T-helper 2 cell treated with Interferon-gamma antibody and Interleukin-4, amounts not matched to agents 5 μg/mL and 100 μg/mL, for 36 hours (primary cell): ENCODE measurements at regions not wholly inside any gene's neighbourhood (a gene's known extent, or its start where the extent isn't known, plus 50 kb on each side); places are given as distances from the start of the nearest gene placed in this dataset.
"Not testable (repeated sequence)": the region's sequence is repeated elsewhere in the genome, so short reads cannot be mapped to it uniquely, and the experiment has no call there.

ENCODE experiments used
- DNase-seq: peaks from one replicate; pipeline ENCODE4 v3.0.0; 2021; ENCODE audit warnings: low spot score
- H3K27ac Mint-ChIP-seq: one replicate; pipeline ENCODE4 v1.8.0; 2021; ENCODE audit warnings: mild to moderate bottlenecking, mixed read lengths
- H3K27me3 Mint-ChIP-seq: one replicate; pipeline ENCODE4 v1.8.0; 2021; ENCODE audit warnings: low read depth, mixed read lengths
- H3K36me3 Mint-ChIP-seq: one replicate; pipeline ENCODE4 v1.8.0; 2021; ENCODE audit warnings: low read depth, mixed read lengths
- H3K4me1 Mint-ChIP-seq: one replicate; pipeline ENCODE4 v1.8.0; 2021; ENCODE audit warnings: low read depth, mixed read lengths
- H3K4me3 Mint-ChIP-seq: one replicate; pipeline ENCODE4 v1.8.0; 2022; ENCODE audit warnings: mild to moderate bottlenecking, moderate library complexity, mixed read lengths
- H3K9me3 Mint-ChIP-seq: one replicate; pipeline ENCODE4 v1.8.0; 2021; ENCODE audit warnings: mixed read lengths

DNA sequence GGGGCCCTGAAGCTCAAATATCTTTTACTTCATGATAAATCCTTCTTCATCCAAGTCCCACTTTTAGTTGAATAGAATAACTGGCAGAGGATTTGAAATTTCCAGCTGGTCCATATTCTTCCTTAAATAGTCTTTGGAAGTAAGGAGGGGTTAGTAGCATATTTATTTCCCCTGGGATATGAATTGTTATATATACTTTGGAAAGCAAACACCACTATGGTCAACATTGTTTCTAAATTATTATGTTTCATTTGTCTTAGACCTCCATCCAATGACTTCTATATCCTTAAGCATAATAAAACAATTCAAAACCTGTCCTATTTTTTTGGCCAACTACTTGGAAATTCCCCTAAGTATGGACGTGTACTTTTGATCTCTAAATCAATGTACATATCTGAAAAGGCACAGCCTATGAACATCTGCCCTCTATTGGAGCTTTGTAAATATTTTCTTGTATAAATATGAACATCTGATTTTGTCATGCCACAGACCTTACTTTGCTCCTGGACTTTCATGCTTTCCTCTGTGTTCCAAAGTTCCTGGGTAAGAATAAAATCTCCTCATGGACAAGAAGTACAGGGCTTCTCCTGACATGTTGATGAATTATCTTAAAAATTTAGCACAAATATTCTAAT is 1212.0 kb downstream of the GALC start:
- no peak for DNase-seq
- no peaks in the 10 kb centered on the region for H3K36me3 Mint-ChIP-seq
- H3K27ac Mint-ChIP-seq, result no peak overlapping the region
- no peak overlapping the region for H3K4me3 Mint-ChIP-seq
- H3K4me1 Mint-ChIP-seq, result no peaks in the 10 kb centered on the region
- peaks cover 31% of the 10 kb centered on the region for H3K9me3 Mint-ChIP-seq
- no peaks in the 10 kb centered on the region for H3K27me3 Mint-ChIP-seq

GRCh38 chr14:86780461-86780860 is 1212.5 kb downstream of the GALC start:
- no peak overlapping the region for H3K4me3 Mint-ChIP-seq
- H3K27me3 Mint-ChIP-seq, result no peaks in the 10 kb centered on the region
- no peaks in the 10 kb centered on the region for H3K4me1 Mint-ChIP-seq
- peaks cover 36% of the 10 kb centered on the region for H3K9me3 Mint-ChIP-seq
- no peak for DNase-seq
- H3K36me3 Mint-ChIP-seq, result no peaks in the 10 kb centered on the region
- no peak overlapping the region for H3K27ac Mint-ChIP-seq

GRCh38 chr14:86779416-86779815 is 1213.6 kb downstream of the GALC start:
- Mint-ChIP-seq H3K27me3 (no peaks in the 10 kb centered on the region), H3K4me1 (no peaks in the 10 kb centered on the region), H3K4me3 (no peak overlapping the region), H3K27ac (no peak overlapping the region), H3K9me3 (peaks cover 37% of the 10 kb centered on the region), H3K36me3 (no peaks in the 10 kb centered on the region)
- no peak for DNase-seq

DNA sequence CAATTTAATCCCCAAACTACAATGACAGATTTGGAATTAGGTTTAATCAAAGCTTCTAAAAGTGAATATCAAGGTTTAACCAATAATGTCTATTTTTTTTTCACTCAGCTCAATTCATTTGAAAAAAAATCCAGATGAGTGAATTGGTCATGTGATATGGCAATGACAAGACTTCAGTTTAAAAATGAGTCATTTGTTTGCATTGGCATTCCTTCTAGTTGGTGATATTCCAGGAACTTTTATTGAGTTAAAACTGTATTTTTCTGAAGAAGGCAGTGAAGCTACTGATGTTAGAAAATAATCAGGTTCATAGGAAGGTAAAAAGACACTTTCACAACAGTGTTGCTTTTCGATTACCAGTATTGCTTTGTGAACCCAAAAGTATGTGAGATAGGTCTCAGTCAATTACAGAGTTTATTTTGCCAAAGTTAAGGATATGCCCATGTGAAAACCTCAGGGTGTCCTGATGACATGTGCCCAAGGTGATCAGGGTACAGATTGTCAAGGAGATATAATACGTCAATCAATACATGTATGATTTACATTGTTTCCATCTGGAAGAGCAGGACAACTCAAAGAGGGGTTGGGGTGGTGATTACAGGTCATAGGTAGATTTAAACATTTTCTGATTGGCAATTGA is 1214.9 kb downstream of the GALC start:
- no peaks in the 10 kb centered on the region for H3K36me3 Mint-ChIP-seq
- DNase-seq, result no peak
- peaks cover 42% of the 10 kb centered on the region for H3K9me3 Mint-ChIP-seq
- H3K27ac Mint-ChIP-seq, result no peak overlapping the region
- no peak overlapping the region for H3K4me3 Mint-ChIP-seq
- no peaks in the 10 kb centered on the region for H3K27me3 Mint-ChIP-seq
- no peaks in the 10 kb centered on the region for H3K4me1 Mint-ChIP-seq

- H3K4me3 Mint-ChIP-seq, H3K27me3 Mint-ChIP-seq, H3K4me1 Mint-ChIP-seq, DNase-seq, H3K27ac Mint-ChIP-seq, H3K36me3 Mint-ChIP-seq: not testable (repeated sequence)
- peaks cover 44% of the 10 kb centered on the region for H3K9me3 Mint-ChIP-seq
These were observed 1217.1 kb downstream of the GALC start for GRCh38 chr14:86775896-86776295.

DNA sequence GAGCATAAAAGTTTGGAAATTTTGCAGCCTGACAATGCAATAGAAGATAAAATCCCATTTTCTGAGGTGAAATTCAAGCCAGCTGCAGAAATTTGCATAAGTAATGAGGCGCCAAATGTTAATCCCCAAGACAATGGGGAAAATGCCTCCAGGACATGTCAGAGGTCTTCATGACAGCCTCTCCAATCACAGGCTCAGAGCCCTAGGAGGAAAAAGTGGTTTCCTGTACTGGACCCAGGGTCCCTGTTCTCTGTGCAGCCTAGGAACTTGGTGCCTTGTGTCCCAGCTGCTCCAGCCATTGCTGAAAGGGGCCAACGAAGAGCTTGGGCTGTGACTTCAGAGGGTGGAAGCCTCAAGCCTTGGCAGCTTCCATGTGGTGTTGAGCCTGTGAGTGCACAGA is 1218.1 kb downstream of the GALC start:
- DNase-seq, result no peak
- Mint-ChIP-seq H3K36me3 (no peaks in the 10 kb centered on the region), H3K9me3 (peaks cover 40% of the 10 kb centered on the region), H3K4me1 (no peaks in the 10 kb centered on the region), H3K4me3 (no peak overlapping the region), H3K27ac (no peak overlapping the region), H3K27me3 (no peaks in the 10 kb centered on the region)

GRCh38 chr14:86772075-86772474 is 1220.9 kb downstream of the GALC start:
- Mint-ChIP-seq H3K4me3 (no peak overlapping the region), H3K9me3 (peaks cover 35% of the 10 kb centered on the region), H3K36me3 (no peaks in the 10 kb centered on the region), H3K27me3 (no peaks in the 10 kb centered on the region), H3K27ac (no peak overlapping the region), H3K4me1 (no peaks in the 10 kb centered on the region)
- DNase-seq, result no peak

DNA sequence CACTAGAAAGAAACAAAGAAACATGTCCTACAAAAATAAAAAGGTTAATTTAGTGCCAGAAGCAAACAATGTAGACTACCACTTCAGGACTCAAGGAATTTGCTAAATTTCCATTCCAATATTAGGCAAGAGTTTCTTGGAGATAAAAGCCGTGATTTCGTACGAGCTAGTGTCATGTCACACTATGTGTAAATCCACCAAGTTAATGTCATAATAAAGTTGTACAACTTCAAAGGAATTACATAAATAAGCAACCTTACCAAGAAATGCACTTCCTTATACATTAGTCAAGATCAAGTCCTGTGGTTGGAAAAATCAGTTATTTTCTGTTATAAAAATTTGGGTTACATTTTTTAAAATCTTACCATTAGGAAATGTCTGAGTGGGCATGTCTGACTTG is 1222.8 kb downstream of the GALC start:
- Mint-ChIP-seq H3K4me1 (no peaks in the 10 kb centered on the region), H3K27ac (no peak overlapping the region)

DNA sequence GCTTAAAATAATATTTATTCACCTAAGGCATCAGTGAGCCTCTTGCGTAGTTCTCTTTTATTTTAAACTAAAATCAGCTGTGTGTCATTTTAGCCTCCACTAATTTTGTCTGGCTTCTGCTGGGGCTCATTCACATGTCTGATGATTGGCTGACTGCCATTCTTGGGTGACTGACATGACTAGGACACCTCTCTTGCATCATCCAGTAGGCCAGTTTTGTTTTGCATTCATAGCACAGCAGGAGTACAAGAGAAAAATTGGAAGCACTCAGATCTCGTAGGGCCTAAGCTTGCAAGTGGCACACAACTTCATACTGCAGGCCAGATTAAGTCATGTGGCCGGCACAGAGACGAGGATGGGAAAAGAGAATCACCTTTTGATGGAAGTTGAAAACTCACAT is 1226.5 kb downstream of the GALC start:
- DNase-seq, result no peak
- peaks cover 5% of the 10 kb centered on the region for H3K9me3 Mint-ChIP-seq
- H3K36me3 Mint-ChIP-seq, result no peaks in the 10 kb centered on the region
- H3K4me3 Mint-ChIP-seq, result no peak overlapping the region
- H3K27me3 Mint-ChIP-seq, result no peaks in the 10 kb centered on the region
- H3K27ac Mint-ChIP-seq, result no peak overlapping the region
- no peaks in the 10 kb centered on the region for H3K4me1 Mint-ChIP-seq

More for the DNA sequence above, 1222.8 kb downstream of the GALC start:
- Mint-ChIP-seq H3K36me3 (no peaks in the 10 kb centered on the region), H3K27me3 (no peaks in the 10 kb centered on the region), H3K4me3 (no peak overlapping the region), H3K9me3 (peaks cover 22% of the 10 kb centered on the region)
- no peak for DNase-seq

GRCh38 chr14:86761611-86762010 is 1231.4 kb downstream of the GALC start:
- Mint-ChIP-seq H3K9me3 (peaks cover 7% of the 10 kb centered on the region), H3K27ac (no peak overlapping the region), H3K27me3 (no peaks in the 10 kb centered on the region), H3K4me1 (no peaks in the 10 kb centered on the region), H3K4me3 (no peak overlapping the region), H3K36me3 (no peaks in the 10 kb centered on the region)
- no peak for DNase-seq

DNA sequence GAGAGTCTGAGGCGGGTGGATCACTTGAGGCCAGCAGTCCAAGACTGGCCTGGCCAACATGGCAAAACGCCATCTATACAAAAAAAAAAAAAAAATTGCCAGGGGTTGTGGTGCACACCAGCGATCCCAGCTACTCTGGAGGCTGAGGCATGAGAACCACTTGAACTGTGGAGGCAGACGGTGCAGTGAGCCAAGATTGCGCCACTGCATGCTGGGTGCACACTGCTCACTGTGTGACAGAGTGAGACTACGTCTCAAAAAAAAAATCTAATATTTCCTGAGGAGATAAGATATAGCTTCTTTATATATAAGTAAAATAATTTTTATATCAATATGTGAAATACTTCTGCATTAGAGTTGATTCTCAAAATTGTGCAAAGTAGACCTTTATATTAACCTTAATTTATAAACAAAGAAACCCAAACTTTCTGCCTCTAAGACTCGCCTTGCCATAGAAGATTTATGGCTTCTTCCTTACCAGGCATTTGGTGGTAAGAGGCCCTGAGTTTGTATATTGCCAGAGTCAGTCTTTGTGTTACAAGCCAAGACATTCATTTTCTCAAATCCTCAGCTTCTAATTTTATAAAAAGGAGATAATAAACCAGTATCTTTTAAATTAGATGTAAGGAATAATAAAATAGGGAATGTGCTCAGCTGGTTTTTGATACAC is 1226.7 kb downstream of the FLRT2 start:
- H3K9me3 Mint-ChIP-seq, result peaks cover 27% of the 10 kb centered on the region
- H3K36me3 Mint-ChIP-seq, result no peaks in the 10 kb centered on the region
- no peak overlapping the region for H3K27ac Mint-ChIP-seq
- DNase-seq, result no peak
- H3K4me3 Mint-ChIP-seq, result no peak overlapping the region
- no peaks in the 10 kb centered on the region for H3K4me1 Mint-ChIP-seq
- no peaks in the 10 kb centered on the region for H3K27me3 Mint-ChIP-seq

- H3K4me3 Mint-ChIP-seq, DNase-seq, H3K27me3 Mint-ChIP-seq, H3K27ac Mint-ChIP-seq, H3K4me1 Mint-ChIP-seq, H3K36me3 Mint-ChIP-seq: not testable (repeated sequence)
- peaks cover 60% of the 10 kb centered on the region for H3K9me3 Mint-ChIP-seq
These were observed 1220.5 kb downstream of the FLRT2 start for GRCh38 chr14:86750488-86750887.

GRCh38 chr14:86739761-86740160 is 1209.8 kb downstream of the FLRT2 start:
- DNase-seq, result no peak
- H3K4me1 Mint-ChIP-seq, result no peaks in the 10 kb centered on the region
- no peak overlapping the region for H3K27ac Mint-ChIP-seq
- H3K27me3 Mint-ChIP-seq, result no peaks in the 10 kb centered on the region
- H3K36me3 Mint-ChIP-seq, result no peaks in the 10 kb centered on the region
- no peak overlapping the region for H3K4me3 Mint-ChIP-seq
- H3K9me3 Mint-ChIP-seq, result peaks cover 18% of the 10 kb centered on the region

DNA sequence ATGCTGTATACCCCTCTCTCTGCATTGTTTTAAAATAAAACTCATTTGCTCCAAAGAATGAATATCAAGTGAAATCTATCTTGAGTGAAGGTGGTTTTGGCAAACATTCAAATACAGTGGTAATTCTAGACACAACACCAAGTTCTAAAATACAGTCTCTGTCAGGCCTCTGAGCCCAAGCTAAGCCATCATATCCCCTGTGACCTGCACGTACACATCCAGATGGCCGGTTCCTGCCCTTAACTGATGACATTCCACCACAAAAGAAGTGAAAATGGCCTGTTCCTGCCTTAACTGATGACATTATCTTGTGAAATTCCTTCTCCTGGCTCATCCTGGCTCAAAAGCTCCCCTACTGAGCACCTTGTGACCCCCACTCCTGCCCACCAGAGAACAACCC is 1201.5 kb downstream of the FLRT2 start:
- H3K36me3 Mint-ChIP-seq, H3K4me1 Mint-ChIP-seq, H3K27ac Mint-ChIP-seq, H3K4me3 Mint-ChIP-seq, H3K27me3 Mint-ChIP-seq, DNase-seq: not testable (repeated sequence)
- peaks cover 14% of the 10 kb centered on the region for H3K9me3 Mint-ChIP-seq
